SU-DHL-6 (cell line): ENCODE measurements at regions not wholly inside any gene's neighbourhood (a gene's known extent, or its start where the extent isn't known, plus 50 kb on each side); places are given as distances from the start of the nearest gene placed in this dataset.

ENCODE experiments used
- H2AFZ ChIP-seq: fragments of 200-600 bp; sonication (generic); 2 replicates; pipeline ENCODE4 v1.6.1; 2014; ENCODE audit warnings: low read depth, mild to moderate bottlenecking, moderate library complexity, mixed read lengths, antibody characterized with exemption, low read length; ENCODE audit not compliant: severe bottlenecking
- H3F3A ChIP-seq: fragments of 200-600 bp; shearing (Covaris generic); 2 replicates; pipeline ENCODE4 v1.6.0; 2016; ENCODE audit warnings: antibody characterized with exemption, mild to moderate bottlenecking; ENCODE audit not compliant: insufficient read depth
- H3K27ac ChIP-seq: fragments of 200-600 bp; sonication (generic); 2 replicates; pipeline ENCODE4 v1.5.1; 2016; ENCODE audit warnings: low read depth, mild to moderate bottlenecking, low read length, moderate library complexity, mixed read lengths
- H3K27me3 ChIP-seq: fragments of 200-600 bp; sonication (generic), shearing (Covaris generic); 2 replicates; pipeline ENCODE4 v1.6.0; 2014; ENCODE audit warnings: mild to moderate bottlenecking, low read length
- H3K36me3 ChIP-seq: fragments of 200-600 bp; sonication (generic); 2 replicates; pipeline ENCODE4 v1.6.1; 2014; ENCODE audit warnings: mild to moderate bottlenecking, low read length, mixed read lengths
- H3K4me2 ChIP-seq: fragments of 300-600, 200-600 bp; shearing (Covaris generic), sonication (generic); 2 replicates; pipeline ENCODE4 v1.6.0; 2014; ENCODE audit warnings: low read length, low read depth, mild to moderate bottlenecking; ENCODE audit not compliant: poor library complexity, severe bottlenecking
- H3K4me3 ChIP-seq: fragments of 200-600 bp; sonication (generic); 2 replicates; pipeline ENCODE4 v1.5.1; 2014; ENCODE audit warnings: antibody characterized with exemption, low read length, mild to moderate bottlenecking, mixed read lengths; ENCODE audit not compliant: insufficient read depth, poor library complexity, severe bottlenecking
- H3K79me2 ChIP-seq: fragments of 200-600 bp; sonication (generic); 2 replicates; pipeline ENCODE4 v1.6.1; 2014; ENCODE audit warnings: mild to moderate bottlenecking, low read length, moderate library complexity; ENCODE audit not compliant: insufficient read depth
- H3K9ac ChIP-seq: fragments of 200-600 bp; sonication (generic); 2 replicates; pipeline ENCODE4 v1.7.0; 2014; ENCODE audit warnings: mild to moderate bottlenecking, low read length
- H3K9me2 ChIP-seq: fragments of 200-600 bp; sonication (generic); replicated peaks from 2 replicates; pipeline ENCODE4 v1.6.1; 2014; ENCODE audit warnings: low read length; ENCODE audit not compliant: insufficient read depth
- H3K9me3 ChIP-seq: fragments of 200-600 bp; sonication (generic); 2 replicates; pipeline ENCODE4 v1.6.1; 2014; ENCODE audit warnings: low read length, mixed read lengths; ENCODE audit not compliant: insufficient read depth
- H4K20me1 ChIP-seq: fragments of 200-600 bp; sonication (generic); 2 replicates; pipeline ENCODE4 v1.6.1; 2014; ENCODE audit warnings: low read depth, mild to moderate bottlenecking, antibody characterized with exemption, low read length, moderate library complexity, mixed read lengths
- CTCF ChIP-seq: fragments of 200-600 bp; sonication (generic); IDR thresholded peaks from one replicate; pipeline ENCODE4 v1.5.1; 2017; ENCODE audit warnings: antibody characterized with exemption, mild to moderate bottlenecking, low read length, moderate library complexity; ENCODE audit not compliant: insufficient read depth, poor library complexity, severe bottlenecking
- EZH2phosphoT487 ChIP-seq: fragments of 200-600 bp; sonication (generic), shearing (Covaris generic); conservative IDR thresholded peaks from 2 replicates; pipeline ENCODE4 v1.6.1; 2018; ENCODE audit warnings: mild to moderate bottlenecking, antibody characterized with exemption, low read length, moderate library complexity, mixed read lengths

- Histone ChIP-seq H2AFZ (no peak overlapping the region), H3K27me3 (no peaks in the 10 kb centered on the region), H3F3A (no peaks in the 10 kb centered on the region), H3K79me2 (no peaks in the 10 kb centered on the region), H4K20me1 (no peaks in the 10 kb centered on the region), H3K4me3 (no peak overlapping the region), H3K9me2 (no peaks in the 10 kb centered on the region), H3K9ac (no peak overlapping the region), H3K36me3 (no peaks in the 10 kb centered on the region), H3K4me2 (no peak overlapping the region), H3K27ac (no peak overlapping the region), H3K9me3 (no peaks in the 10 kb centered on the region)
- TF ChIP-seq EZH2phosphoT487 (no peak), CTCF (no peak)
These were observed 329.5 kb downstream of the PRL start for GRCh38 chr6:21967056-21967974.

DNA sequence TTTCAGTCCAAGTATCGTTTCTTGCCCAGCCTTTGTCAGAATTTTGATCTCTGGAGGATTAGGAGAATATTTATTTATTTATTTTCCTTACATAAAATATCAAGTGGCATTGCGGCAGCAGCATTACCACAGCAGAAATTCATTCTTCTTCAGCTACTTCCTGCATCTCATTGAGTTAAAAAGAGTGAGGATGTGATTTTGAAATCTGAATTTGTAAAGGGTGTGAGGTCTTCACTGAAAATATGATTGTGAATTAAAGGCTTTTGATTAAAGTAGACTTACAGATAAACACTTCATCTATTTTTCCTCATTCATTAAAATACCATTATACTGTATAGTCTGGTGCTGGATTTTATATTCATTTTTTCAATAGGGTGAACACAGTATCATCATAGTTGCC, 328.4 kb downstream of the PRL start:
- Histone ChIP-seq H3K4me2 (no peak overlapping the region), H3K9me2 (no peaks in the 10 kb centered on the region), H3K27me3 (no peaks in the 10 kb centered on the region), H3K9me3 (no peaks in the 10 kb centered on the region), H3K9ac (no peak overlapping the region), H2AFZ (no peak overlapping the region), H3F3A (no peaks in the 10 kb centered on the region), H3K79me2 (no peaks in the 10 kb centered on the region), H3K4me3 (no peak overlapping the region), H3K27ac (no peak overlapping the region), H3K36me3 (no peaks in the 10 kb centered on the region), H4K20me1 (no peaks in the 10 kb centered on the region)
- TF ChIP-seq EZH2phosphoT487, result no peak
- TF ChIP-seq CTCF, result no peak

DNA sequence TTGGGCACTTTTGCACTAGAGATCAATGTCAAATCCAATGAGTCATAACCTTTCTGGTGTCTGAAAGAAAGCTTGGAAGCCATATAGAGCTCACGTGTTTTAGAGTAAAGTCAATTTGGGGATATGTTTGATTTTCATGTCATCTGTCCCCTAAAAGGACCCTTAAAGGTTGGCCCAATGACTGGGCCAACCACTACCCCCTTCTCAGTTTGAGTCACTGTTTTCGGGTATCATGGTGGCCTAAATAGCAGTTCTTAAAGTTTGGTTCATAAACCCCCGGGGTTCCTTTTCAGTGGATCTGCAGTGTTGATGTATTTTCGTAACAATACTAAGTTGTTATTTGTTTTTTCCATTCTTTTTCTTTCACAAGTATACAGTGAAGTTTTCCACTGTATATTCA, 327.6 kb downstream of the PRL start:
- H3K27me3 ChIP-seq, result no peaks in the 10 kb centered on the region
- no peaks in the 10 kb centered on the region for H4K20me1 ChIP-seq
- H3K9ac ChIP-seq, result no peak overlapping the region
- H3K9me2 ChIP-seq, result no peaks in the 10 kb centered on the region
- no peaks in the 10 kb centered on the region for H3K36me3 ChIP-seq
- H3K79me2 ChIP-seq, result no peaks in the 10 kb centered on the region
- TF ChIP-seq CTCF, result no peak
- no peak overlapping the region for H2AFZ ChIP-seq
- no peaks in the 10 kb centered on the region for H3F3A ChIP-seq
- H3K4me2 ChIP-seq, result no peak overlapping the region
- no peak overlapping the region for H3K4me3 ChIP-seq
- no peaks in the 10 kb centered on the region for H3K9me3 ChIP-seq
- H3K27ac ChIP-seq, result no peak overlapping the region
